WTC11 (cell line): ENCODE measurements at regions not wholly inside any gene's neighbourhood (a gene's known extent, or its start where the extent isn't known, plus 50 kb on each side); places are given as distances from the start of the nearest gene placed in this dataset.

ENCODE experiments used
- ATAC-seq: fragments of 200-7000 bp; cut with Tn5 transposase; 2 replicates; pipeline ENCODE4 v1.10.0; 2021; ENCODE audit warnings: mild to moderate bottlenecking, moderate library complexity
- CTCF ChIA-PET: fragments of 300-600 bp; sonication (Branson Sonifier 250); formaldehyde crosslinking; loops from one replicate; lab custom pipeline; 2021; ENCODE audit warnings: antibody characterized with exemption; lab: Charles Lee
- POLR2A ChIA-PET: fragments of 350-600 bp; sonication (Branson Sonifier 250); formaldehyde crosslinking; loops from one replicate; lab custom pipeline; 2021; ENCODE audit warnings: antibody characterized with exemption; lab: Charles Lee
- DNase-seq: peaks from one replicate; pipeline ENCODE4 v3.0.0; 2021; ENCODE audit warnings: low spot score
- H3K27ac Mint-ChIP-seq: 2 replicates; pipeline ENCODE4 v1.8.0; 2021; ENCODE audit warnings: mixed read lengths
- H3K27me3 Mint-ChIP-seq: 2 replicates; pipeline ENCODE4 v1.8.0; 2021; ENCODE audit warnings: low read depth, mild to moderate bottlenecking, moderate library complexity, mixed read lengths
- H3K36me3 Mint-ChIP-seq: 2 replicates; pipeline ENCODE4 v1.8.0; 2021; ENCODE audit warnings: mixed read lengths
- H3K4me1 Mint-ChIP-seq: 2 replicates; pipeline ENCODE4 v1.8.0; 2022; ENCODE audit warnings: mixed read lengths
- H3K4me3 Mint-ChIP-seq: 2 replicates; pipeline ENCODE4 v1.8.0; 2021; ENCODE audit warnings: mild to moderate bottlenecking, moderate library complexity, mixed read lengths
- H3K9me3 Mint-ChIP-seq: 2 replicates; pipeline ENCODE4 v1.8.0; 2021; ENCODE audit warnings: mixed read lengths
- ATF6 ChIP-seq: sonication (generic); formaldehyde crosslinking; IDR thresholded peaks from 2 replicates; pipeline ENCODE4 v1.8.1; 2023; ENCODE audit warnings: mild to moderate bottlenecking, missing genetic modification reagents
- MLX ChIP-seq: sonication (generic); formaldehyde crosslinking; IDR thresholded peaks from 2 replicates; pipeline ENCODE4 v1.8.1; 2023; ENCODE audit warnings: mild to moderate bottlenecking, missing genetic modification reagents, moderate library complexity
- MYBL2 ChIP-seq: sonication (generic); formaldehyde crosslinking; IDR thresholded peaks from 2 replicates; pipeline ENCODE4 v1.8.1; 2023; ENCODE audit warnings: mild to moderate bottlenecking, moderate library complexity, missing genetic modification reagents
- STAT6 ChIP-seq: sonication (generic); formaldehyde crosslinking; conservative IDR thresholded peaks from 2 replicates; pipeline ENCODE4 v1.8.1; 2023; ENCODE audit warnings: mild to moderate bottlenecking, low read depth, missing genetic modification reagents, moderate library complexity
- TCF7 ChIP-seq: sonication (generic); formaldehyde crosslinking; IDR thresholded peaks from 2 replicates; pipeline ENCODE4 v1.8.0; 2022; ENCODE audit warnings: mild to moderate bottlenecking, low read depth, missing genetic modification reagents, moderate library complexity
- TEAD4 ChIP-seq: sonication (generic); formaldehyde crosslinking; IDR thresholded peaks from 2 replicates; pipeline ENCODE4 v1.8.0; 2022; ENCODE audit warnings: mild to moderate bottlenecking, missing genetic modification reagents
- TP53 ChIP-seq: sonication (generic); formaldehyde crosslinking; IDR thresholded peaks from 2 replicates; pipeline ENCODE4 v1.8.1; 2023; ENCODE audit warnings: mild to moderate bottlenecking, missing genetic modification reagents
- ZBTB21 ChIP-seq: sonication (generic); formaldehyde crosslinking; IDR thresholded peaks from 2 replicates; pipeline ENCODE4 v1.8.1; 2023; ENCODE audit warnings: mild to moderate bottlenecking, missing genetic modification reagents, borderline replicate concordance
- ZNF416 ChIP-seq: fragments of 250-450 bp; sonication (Bioruptor Pico); IDR thresholded peaks from 2 replicates; pipeline ENCODE4 v1.9.0; 2021; ENCODE audit warnings: mild to moderate bottlenecking, inconsistent platforms
- ZNF512 ChIP-seq: sonication (generic); formaldehyde crosslinking; IDR thresholded peaks from 2 replicates; pipeline ENCODE4 v1.8.1; 2022; ENCODE audit warnings: missing genetic modification reagents, borderline replicate concordance
- ZNF532 ChIP-seq: fragments of 250-450 bp; sonication (Bioruptor Pico); IDR thresholded peaks from 2 replicates; pipeline ENCODE4 v1.9.0; 2021; ENCODE audit warnings: mild to moderate bottlenecking, borderline replicate concordance
- ZNF671 ChIP-seq: fragments of 250-450 bp; sonication (Bioruptor Pico); IDR thresholded peaks from 2 replicates; pipeline ENCODE4 v1.8.0; 2021; ENCODE audit warnings: mild to moderate bottlenecking
- TF ChIP-seq, protein P1 (sequence below): sonication (generic); formaldehyde crosslinking; IDR thresholded peaks from 2 replicates; pipeline ENCODE4 v1.8.0; 2023; ENCODE audit warnings: missing genetic modification reagents, mild to moderate bottlenecking, borderline replicate concordance
- TF ChIP-seq, protein P2 (sequence below): sonication (generic); formaldehyde crosslinking; IDR thresholded peaks from 2 replicates; pipeline ENCODE4 v1.8.0; 2023; ENCODE audit warnings: mild to moderate bottlenecking, missing genetic modification reagents

DNA sequence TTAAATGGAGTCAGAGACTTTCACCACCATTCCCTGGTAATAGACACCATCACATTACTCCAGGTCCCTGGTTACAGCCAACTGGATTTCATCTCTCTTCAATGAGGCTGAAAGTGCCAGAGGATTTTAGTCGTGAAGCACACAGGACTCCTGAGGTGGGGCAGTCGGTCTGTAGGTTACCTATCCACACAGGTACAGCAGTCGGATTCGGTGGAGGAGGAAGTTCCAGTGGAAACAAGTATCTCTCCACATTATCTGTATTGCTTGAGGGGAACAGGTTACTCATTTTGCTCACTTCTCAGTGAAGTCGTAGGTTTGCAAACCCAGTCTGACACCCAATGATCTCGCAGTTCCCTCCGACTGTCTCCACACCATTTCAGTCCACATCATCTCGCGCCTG, 82.3 kb upstream of the TMEM45B start (continued):
- TF ChIP-seq ATF6 = no peak
- TF ChIP-seq ZNF671 = no peak
- no peak for TF ChIP-seq ZNF416 (CRISPR knock-in tag)
- no peak for TF ChIP-seq ZNF532
- TF ChIP-seq, protein P1, sequence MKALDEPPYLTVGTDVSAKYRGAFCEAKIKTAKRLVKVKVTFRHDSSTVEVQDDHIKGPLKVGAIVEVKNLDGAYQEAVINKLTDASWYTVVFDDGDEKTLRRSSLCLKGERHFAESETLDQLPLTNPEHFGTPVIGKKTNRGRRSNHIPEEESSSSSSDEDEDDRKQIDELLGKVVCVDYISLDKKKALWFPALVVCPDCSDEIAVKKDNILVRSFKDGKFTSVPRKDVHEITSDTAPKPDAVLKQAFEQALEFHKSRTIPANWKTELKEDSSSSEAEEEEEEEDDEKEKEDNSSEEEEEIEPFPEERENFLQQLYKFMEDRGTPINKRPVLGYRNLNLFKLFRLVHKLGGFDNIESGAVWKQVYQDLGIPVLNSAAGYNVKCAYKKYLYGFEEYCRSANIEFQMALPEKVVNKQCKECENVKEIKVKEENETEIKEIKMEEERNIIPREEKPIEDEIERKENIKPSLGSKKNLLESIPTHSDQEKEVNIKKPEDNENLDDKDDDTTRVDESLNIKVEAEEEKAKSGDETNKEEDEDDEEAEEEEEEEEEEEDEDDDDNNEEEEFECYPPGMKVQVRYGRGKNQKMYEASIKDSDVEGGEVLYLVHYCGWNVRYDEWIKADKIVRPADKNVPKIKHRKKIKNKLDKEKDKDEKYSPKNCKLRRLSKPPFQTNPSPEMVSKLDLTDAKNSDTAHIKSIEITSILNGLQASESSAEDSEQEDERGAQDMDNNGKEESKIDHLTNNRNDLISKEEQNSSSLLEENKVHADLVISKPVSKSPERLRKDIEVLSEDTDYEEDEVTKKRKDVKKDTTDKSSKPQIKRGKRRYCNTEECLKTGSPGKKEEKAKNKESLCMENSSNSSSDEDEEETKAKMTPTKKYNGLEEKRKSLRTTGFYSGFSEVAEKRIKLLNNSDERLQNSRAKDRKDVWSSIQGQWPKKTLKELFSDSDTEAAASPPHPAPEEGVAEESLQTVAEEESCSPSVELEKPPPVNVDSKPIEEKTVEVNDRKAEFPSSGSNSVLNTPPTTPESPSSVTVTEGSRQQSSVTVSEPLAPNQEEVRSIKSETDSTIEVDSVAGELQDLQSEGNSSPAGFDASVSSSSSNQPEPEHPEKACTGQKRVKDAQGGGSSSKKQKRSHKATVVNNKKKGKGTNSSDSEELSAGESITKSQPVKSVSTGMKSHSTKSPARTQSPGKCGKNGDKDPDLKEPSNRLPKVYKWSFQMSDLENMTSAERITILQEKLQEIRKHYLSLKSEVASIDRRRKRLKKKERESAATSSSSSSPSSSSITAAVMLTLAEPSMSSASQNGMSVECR (CRISPR knock-in tag) = no peak

GRCh38 chr11:129733981-129734380, 81.7 kb upstream of the TMEM45B start:
- POLR2A ChIA-PET = no interaction called here
- Mint-ChIP-seq H3K4me1 (peaks cover 8% of the 10 kb centered on the region; the same call in 1 of the 2 replicates), H3K36me3 (no peaks in the 10 kb centered on the region), H3K27me3 (no peaks in the 10 kb centered on the region), H3K4me3 (no peak overlapping the region), H3K27ac (no peak overlapping the region), H3K9me3 (no peaks in the 10 kb centered on the region)
- ATAC-seq (no peak), DNase-seq (no peak)
- TF ChIP-seq TCF7 (CRISPR knock-in tag) (no peak), TEAD4 (CRISPR knock-in tag) (no peak), MLX (CRISPR knock-in tag) (no peak), ZNF671 (no peak)
- CTCF ChIA-PET = interaction anchor here (1.1 to 1.7 kb wide), 2 partner anchors 38 to 358 kb away, joined by 3 read pairs; partner anchors contain the start of gene BARX2

DNA sequence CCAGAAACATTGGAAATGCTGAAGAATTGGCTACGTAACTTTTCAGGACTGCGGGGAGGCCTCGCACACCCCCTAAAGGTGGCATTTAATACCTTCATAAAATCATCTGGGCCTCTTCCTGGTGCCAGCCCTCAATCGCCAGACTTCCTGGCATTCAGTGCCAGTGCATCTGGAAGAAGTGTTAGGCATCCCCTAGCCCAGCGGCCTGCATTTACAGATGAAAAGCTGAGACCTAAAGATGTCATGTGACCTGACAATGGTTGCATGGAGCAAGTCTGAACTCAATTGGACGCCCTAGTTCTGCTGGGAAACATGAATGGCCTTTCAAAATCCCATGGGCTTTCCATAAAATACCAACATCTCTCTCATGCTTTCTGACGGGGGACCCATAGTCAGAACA, 81.0 kb upstream of the TMEM45B start:
- Mint-ChIP-seq H3K27ac (no peak overlapping the region), H3K9me3 (no peaks in the 10 kb centered on the region), H3K4me3 (no peak overlapping the region), H3K36me3 (no peaks in the 10 kb centered on the region), H3K27me3 (no peaks in the 10 kb centered on the region), H3K4me1 (peaks cover 8% of the 10 kb centered on the region; the same call in 1 of the 2 replicates)
- DNase-seq = no peak
- ATAC-seq = no peak
- POLR2A ChIA-PET = no interaction called here
- CTCF ChIA-PET = interaction anchor here (1.7 kb wide), 1 partner anchor 359 kb away, joined by 3 read pairs; the partner anchor contains the start of gene BARX2
- TF ChIP-seq STAT6 (CRISPR knock-in tag) (no peak), ZBTB21 (CRISPR knock-in tag) (no peak), TP53 (CRISPR knock-in tag) (no peak), ZNF512 (CRISPR knock-in tag) (no peak), MYBL2 (no peak)
- TF ChIP-seq, protein P2, sequence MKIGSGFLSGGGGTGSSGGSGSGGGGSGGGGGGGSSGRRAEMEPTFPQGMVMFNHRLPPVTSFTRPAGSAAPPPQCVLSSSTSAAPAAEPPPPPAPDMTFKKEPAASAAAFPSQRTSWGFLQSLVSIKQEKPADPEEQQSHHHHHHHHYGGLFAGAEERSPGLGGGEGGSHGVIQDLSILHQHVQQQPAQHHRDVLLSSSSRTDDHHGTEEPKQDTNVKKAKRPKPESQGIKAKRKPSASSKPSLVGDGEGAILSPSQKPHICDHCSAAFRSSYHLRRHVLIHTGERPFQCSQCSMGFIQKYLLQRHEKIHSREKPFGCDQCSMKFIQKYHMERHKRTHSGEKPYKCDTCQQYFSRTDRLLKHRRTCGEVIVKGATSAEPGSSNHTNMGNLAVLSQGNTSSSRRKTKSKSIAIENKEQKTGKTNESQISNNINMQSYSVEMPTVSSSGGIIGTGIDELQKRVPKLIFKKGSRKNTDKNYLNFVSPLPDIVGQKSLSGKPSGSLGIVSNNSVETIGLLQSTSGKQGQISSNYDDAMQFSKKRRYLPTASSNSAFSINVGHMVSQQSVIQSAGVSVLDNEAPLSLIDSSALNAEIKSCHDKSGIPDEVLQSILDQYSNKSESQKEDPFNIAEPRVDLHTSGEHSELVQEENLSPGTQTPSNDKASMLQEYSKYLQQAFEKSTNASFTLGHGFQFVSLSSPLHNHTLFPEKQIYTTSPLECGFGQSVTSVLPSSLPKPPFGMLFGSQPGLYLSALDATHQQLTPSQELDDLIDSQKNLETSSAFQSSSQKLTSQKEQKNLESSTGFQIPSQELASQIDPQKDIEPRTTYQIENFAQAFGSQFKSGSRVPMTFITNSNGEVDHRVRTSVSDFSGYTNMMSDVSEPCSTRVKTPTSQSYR = no peak
